Mammary epithelial cell (primary cell): ENCODE measurements at regions not wholly inside any gene's neighbourhood (a gene's known extent, or its start where the extent isn't known, plus 50 kb on each side); places are given as distances from the start of the nearest gene placed in this dataset.

ENCODE experiments used
- EZH2 ChIP-seq: IDR thresholded peaks from 2 replicates; pipeline ENCODE4 v1.6.1; 2012; ENCODE audit warnings: low read length, inconsistent platforms, borderline replicate concordance
- TF ChIP-seq, protein P1 (sequence below), 2 donors: IDR thresholded peaks in 1 of 2; conservative IDR thresholded peaks in 1 of 2; 2 replicates each; pipeline ENCODE4 v1.5.1; 2011 to 2012; ENCODE audit warnings: inconsistent platforms in 2 of 2, low read length in 2 of 2, mild to moderate bottlenecking in 2 of 2, control low read depth in 1 of 2, low read depth in 1 of 2; ENCODE audit not compliant: insufficient read depth in 1 of 2; ENCODE audit errors: extremely low read depth in 1 of 2

DNA sequence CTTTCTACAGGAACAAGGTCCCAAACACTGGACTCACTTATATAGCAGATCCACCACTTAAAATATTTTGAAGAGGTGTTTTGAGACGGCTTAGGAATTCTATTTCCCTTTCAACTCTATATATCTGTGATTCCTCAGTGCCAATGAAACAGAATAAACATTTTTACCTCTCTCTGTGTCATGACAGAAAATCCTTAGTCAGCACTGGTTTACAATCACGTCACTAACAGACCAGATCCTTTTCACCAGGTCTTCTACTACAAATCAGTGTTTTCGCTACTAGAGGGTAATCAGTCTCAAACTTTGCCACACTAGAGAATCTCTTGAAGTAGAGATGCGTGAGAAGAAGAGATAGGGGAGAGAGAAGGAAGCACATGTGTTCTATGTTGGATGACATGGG, 325.6 kb downstream of the SS18 start:
- TF ChIP-seq, protein P1, sequence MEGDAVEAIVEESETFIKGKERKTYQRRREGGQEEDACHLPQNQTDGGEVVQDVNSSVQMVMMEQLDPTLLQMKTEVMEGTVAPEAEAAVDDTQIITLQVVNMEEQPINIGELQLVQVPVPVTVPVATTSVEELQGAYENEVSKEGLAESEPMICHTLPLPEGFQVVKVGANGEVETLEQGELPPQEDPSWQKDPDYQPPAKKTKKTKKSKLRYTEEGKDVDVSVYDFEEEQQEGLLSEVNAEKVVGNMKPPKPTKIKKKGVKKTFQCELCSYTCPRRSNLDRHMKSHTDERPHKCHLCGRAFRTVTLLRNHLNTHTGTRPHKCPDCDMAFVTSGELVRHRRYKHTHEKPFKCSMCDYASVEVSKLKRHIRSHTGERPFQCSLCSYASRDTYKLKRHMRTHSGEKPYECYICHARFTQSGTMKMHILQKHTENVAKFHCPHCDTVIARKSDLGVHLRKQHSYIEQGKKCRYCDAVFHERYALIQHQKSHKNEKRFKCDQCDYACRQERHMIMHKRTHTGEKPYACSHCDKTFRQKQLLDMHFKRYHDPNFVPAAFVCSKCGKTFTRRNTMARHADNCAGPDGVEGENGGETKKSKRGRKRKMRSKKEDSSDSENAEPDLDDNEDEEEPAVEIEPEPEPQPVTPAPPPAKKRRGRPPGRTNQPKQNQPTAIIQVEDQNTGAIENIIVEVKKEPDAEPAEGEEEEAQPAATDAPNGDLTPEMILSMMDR (conservative IDR thresholded peaks at IDR 0.05 in 1 of 2, IDR thresholded peaks at IDR 0.05 in 1 of 2; ENCODE audit: extremely low read depth in 1 of 2, insufficient read depth in 1 of 2, low read depth in 1 of 2, low read length in 2 of 2) = no peak
- TF ChIP-seq EZH2 = no peak
